H9 (cell line): ENCODE measurements at regions not wholly inside any gene's neighbourhood (a gene's known extent, or its start where the extent isn't known, plus 50 kb on each side); places are given as distances from the start of the nearest gene placed in this dataset.
A peak's percentile ranks its signal among the peaks of the same experiment; 100 is the strongest.

ENCODE experiments used
- DNase-seq: peaks from one replicate; pipeline ENCODE4 v3.0.0-alpha.2; 2017
- H2AFZ ChIP-seq: one replicate; pipeline ENCODE4 v1.6.1; 2013; ENCODE audit warnings: mild to moderate bottlenecking, low read length, control low read depth, moderate library complexity
- H2AK5ac ChIP-seq: 2 replicates; pipeline ENCODE4 v1.6.1; 2013; ENCODE audit warnings: low read length, control low read depth, mixed read lengths; ENCODE audit not compliant: insufficient read length
- H2BK120ac ChIP-seq: one replicate; pipeline ENCODE4 v1.6.1; 2013; ENCODE audit warnings: low read depth, mild to moderate bottlenecking, low read length, control low read depth, inconsistent platforms; ENCODE audit not compliant: poor library complexity, severe bottlenecking
- H2BK12ac ChIP-seq: 2 replicates; pipeline ENCODE4 v1.6.1; 2013; ENCODE audit warnings: low read length, control low read depth, mixed read lengths, low read depth; ENCODE audit not compliant: insufficient read length
- H2BK15ac ChIP-seq: 2 replicates; pipeline ENCODE4 v1.6.1; 2013; ENCODE audit warnings: low read depth, low read length, control low read depth
- H2BK20ac ChIP-seq: one replicate; pipeline ENCODE4 v1.6.1; 2013; ENCODE audit warnings: low read depth, mild to moderate bottlenecking, low read length, control low read depth, inconsistent platforms; ENCODE audit not compliant: poor library complexity, severe bottlenecking
- H2BK5ac ChIP-seq: 2 replicates; pipeline ENCODE4 v1.6.1; 2013; ENCODE audit warnings: low read length, control low read depth, mixed read lengths; ENCODE audit not compliant: insufficient read length
- H3K14ac ChIP-seq: 2 replicates; pipeline ENCODE4 v1.6.1; 2013; ENCODE audit warnings: low read length, control low read depth; ENCODE audit not compliant: insufficient read depth
- H3K18ac ChIP-seq: 2 replicates; pipeline ENCODE4 v1.6.1; 2013; ENCODE audit warnings: low read depth, mild to moderate bottlenecking, mixed read lengths, low read length, control low read depth; ENCODE audit not compliant: insufficient read length
- H3K23ac ChIP-seq: 2 replicates; pipeline ENCODE4 v1.6.1; 2013; ENCODE audit warnings: low read length, control low read depth, mixed read lengths, low read depth; ENCODE audit not compliant: insufficient read length
- H3K23me2 ChIP-seq: 2 replicates; pipeline ENCODE4 v1.6.1; 2013; ENCODE audit warnings: low read depth, mild to moderate bottlenecking, mixed read lengths, low read length, control low read depth; ENCODE audit not compliant: insufficient read length, poor library complexity, severe bottlenecking
- H3K27ac ChIP-seq: 2 replicates; pipeline ENCODE4 v1.5.1; 2013; ENCODE audit warnings: low read length, control low read depth, mixed read lengths, low read depth; ENCODE audit not compliant: insufficient read length
- H3K27me3 ChIP-seq: 2 replicates; pipeline ENCODE4 v1.6.1; 2013; ENCODE audit warnings: low read length, control low read depth, inconsistent platforms; ENCODE audit not compliant: insufficient read depth
- H3K4ac ChIP-seq: 2 replicates; pipeline ENCODE4 v1.6.1; 2013; ENCODE audit warnings: low read depth, mild to moderate bottlenecking, control low read depth, inconsistent platforms, low read length, moderate library complexity
- H3K4me1 ChIP-seq: 2 replicates; pipeline ENCODE4 v1.6.1; 2013; ENCODE audit warnings: low read length, control low read depth, inconsistent platforms; ENCODE audit not compliant: insufficient read depth
- H3K4me2 ChIP-seq: 2 replicates; pipeline ENCODE4 v1.6.1; 2013; ENCODE audit warnings: low read length, control low read depth, mixed read lengths; ENCODE audit not compliant: insufficient read length, insufficient read depth
- H3K56ac ChIP-seq: 2 replicates; pipeline ENCODE4 v1.6.1; 2013; ENCODE audit warnings: low read depth, mild to moderate bottlenecking, mixed read lengths, low read length, control low read depth; ENCODE audit not compliant: insufficient read length
- H3K79me1 ChIP-seq: 2 replicates; pipeline ENCODE4 v1.6.1; 2013; ENCODE audit warnings: low read depth, mild to moderate bottlenecking, moderate library complexity, low read length, control low read depth, inconsistent platforms; ENCODE audit not compliant: insufficient read depth, poor library complexity, severe bottlenecking
- H3K79me2 ChIP-seq: 2 replicates; pipeline ENCODE4 v1.6.1; 2013; ENCODE audit warnings: low read length, control low read depth, inconsistent platforms; ENCODE audit not compliant: insufficient read depth
- H3K9ac ChIP-seq: 2 replicates; pipeline ENCODE4 v1.6.1; 2013; ENCODE audit warnings: low read length, control low read depth, mixed read lengths; ENCODE audit not compliant: insufficient read length; ENCODE audit errors: extremely low read depth
- H3K9me3 ChIP-seq: one replicate; pipeline ENCODE4 v1.6.1; 2013; ENCODE audit warnings: low read depth, low read length, inconsistent platforms; ENCODE audit not compliant: control insufficient read depth
- H3T11ph ChIP-seq: one replicate; pipeline ENCODE4 v1.6.1; 2013; ENCODE audit warnings: mild to moderate bottlenecking, low read length, control low read depth, inconsistent platforms
- H4K20me1 ChIP-seq: one replicate; pipeline ENCODE4 v1.6.1; 2013; ENCODE audit not compliant: control insufficient read depth, insufficient read length, insufficient read depth
- H4K5ac ChIP-seq: 2 replicates; pipeline ENCODE4 v1.6.1; 2013; ENCODE audit warnings: low read depth, mild to moderate bottlenecking, mixed read lengths, low read length, control low read depth; ENCODE audit not compliant: insufficient read length
- H4K8ac ChIP-seq: replicated peaks from 2 replicates; pipeline ENCODE4 v1.6.1; 2013; ENCODE audit warnings: low read length, control low read depth, mixed read lengths, low read depth; ENCODE audit not compliant: insufficient read length
- H4K91ac ChIP-seq: 2 replicates; pipeline ENCODE4 v1.6.1; 2013; ENCODE audit warnings: low read depth, mild to moderate bottlenecking, moderate library complexity, mixed read lengths, low read length, control low read depth; ENCODE audit not compliant: insufficient read length
- H3K27ac Mint-ChIP-seq, 3 experiments: 2 replicates in 2 of 3; 3 replicates in 1 of 3; pipeline ENCODE4 v1.8.0; 2020 to 2021; ENCODE audit warnings: mixed read lengths in 3 of 3, mild to moderate bottlenecking in 1 of 3, moderate library complexity in 1 of 3
- H3K27me3 Mint-ChIP-seq: 2 replicates; pipeline ENCODE4 v1.8.0; 2021; ENCODE audit warnings: low read depth, mild to moderate bottlenecking, moderate library complexity, mixed read lengths
- H3K36me3 Mint-ChIP-seq, 3 experiments: 2 replicates in 2 of 3; 3 replicates in 1 of 3; pipeline ENCODE4 v1.8.0; 2020 to 2021; ENCODE audit warnings: low read depth in 3 of 3, mixed read lengths in 3 of 3; ENCODE audit not compliant: insufficient read depth in 1 of 3
- H3K4me1 Mint-ChIP-seq, 2 experiments: 2 replicates each; pipeline ENCODE4 v1.8.0; 2020; ENCODE audit warnings: mixed read lengths in 2 of 2
- H3K4me3 Mint-ChIP-seq, 2 experiments: 2 replicates in 1 of 2; 3 replicates in 1 of 2; pipeline ENCODE4 v1.8.0; 2020 to 2021; ENCODE audit warnings: mild to moderate bottlenecking in 2 of 2, mixed read lengths in 2 of 2, moderate library complexity in 1 of 2
- H3K9me3 Mint-ChIP-seq, 2 experiments: 2 replicates in 1 of 2; 3 replicates in 1 of 2; pipeline ENCODE4 v1.8.0; 2020; ENCODE audit warnings: mild to moderate bottlenecking in 2 of 2, mixed read lengths in 2 of 2, moderate library complexity in 1 of 2
- WGBS: extraction: QIAGEN DNeasy Blood & Tissue Kit; methylation state at CpG from one replicate; pipeline ENCODE4 v1.1.7; 2013; ENCODE audit warnings: missing lambda C conversion rate, low lambda C conversion rate, mixed read lengths; ENCODE audit not compliant: insufficient read length; ENCODE audit errors: extremely low coverage; 5-methylcytosine and 5-hydroxymethylcytosine counted together
- TF ChIP-seq, protein P1 (sequence below): fragments of 200-600 bp; sonication (generic); conservative IDR thresholded peaks from 3 replicates; pipeline ENCODE4 v1.8.0; 2021; ENCODE audit warnings: antibody characterized with exemption, mild to moderate bottlenecking

DNA sequence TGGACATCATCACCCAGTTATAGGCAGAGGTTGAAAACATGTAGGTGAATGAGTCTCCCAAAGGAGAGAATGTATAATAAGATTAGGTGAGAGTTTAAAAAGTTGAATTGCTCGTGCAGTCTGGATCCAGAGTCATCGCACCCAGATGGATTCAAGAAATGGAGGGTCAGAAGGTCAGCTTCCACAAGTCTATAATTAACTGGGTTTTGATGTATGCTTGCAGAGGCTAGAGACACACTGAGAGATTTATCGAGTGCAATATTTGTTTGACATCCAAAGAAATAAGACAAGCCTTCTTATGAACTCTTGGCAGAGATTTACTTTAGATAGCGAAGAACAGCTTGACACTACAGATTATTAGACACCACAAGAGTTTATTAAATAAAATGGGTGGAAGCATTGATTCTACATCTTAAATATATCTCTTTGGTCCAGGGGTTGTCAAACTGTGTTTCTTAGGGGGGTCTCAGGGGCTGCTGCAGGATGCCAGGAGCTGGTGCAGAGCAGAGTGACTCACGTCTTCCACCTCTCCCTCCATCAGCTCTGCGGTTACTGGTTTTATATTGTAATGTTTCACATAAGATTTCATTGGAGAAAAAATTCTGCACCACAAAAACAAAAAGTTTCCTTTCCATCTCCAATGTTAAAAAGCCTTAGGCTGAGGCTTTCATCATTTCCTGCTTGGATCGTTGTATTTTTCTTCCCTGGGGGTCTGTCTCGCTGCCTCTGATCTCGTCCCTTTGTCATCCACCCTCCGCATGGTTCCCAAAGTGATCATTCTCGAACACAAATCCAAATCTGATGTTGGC lies 176.2 kb upstream of the AHI1 start:
- no peaks in the 10 kb centered on the region for H3K27me3 ChIP-seq
- no peak overlapping the region for H3T11ph ChIP-seq
- no peaks in the 10 kb centered on the region for H3K23me2 ChIP-seq
- no peak overlapping the region for H2BK20ac ChIP-seq
- no peak overlapping the region for H3K4ac ChIP-seq
- no peak overlapping the region for H3K23ac ChIP-seq
- TF ChIP-seq, protein P1, sequence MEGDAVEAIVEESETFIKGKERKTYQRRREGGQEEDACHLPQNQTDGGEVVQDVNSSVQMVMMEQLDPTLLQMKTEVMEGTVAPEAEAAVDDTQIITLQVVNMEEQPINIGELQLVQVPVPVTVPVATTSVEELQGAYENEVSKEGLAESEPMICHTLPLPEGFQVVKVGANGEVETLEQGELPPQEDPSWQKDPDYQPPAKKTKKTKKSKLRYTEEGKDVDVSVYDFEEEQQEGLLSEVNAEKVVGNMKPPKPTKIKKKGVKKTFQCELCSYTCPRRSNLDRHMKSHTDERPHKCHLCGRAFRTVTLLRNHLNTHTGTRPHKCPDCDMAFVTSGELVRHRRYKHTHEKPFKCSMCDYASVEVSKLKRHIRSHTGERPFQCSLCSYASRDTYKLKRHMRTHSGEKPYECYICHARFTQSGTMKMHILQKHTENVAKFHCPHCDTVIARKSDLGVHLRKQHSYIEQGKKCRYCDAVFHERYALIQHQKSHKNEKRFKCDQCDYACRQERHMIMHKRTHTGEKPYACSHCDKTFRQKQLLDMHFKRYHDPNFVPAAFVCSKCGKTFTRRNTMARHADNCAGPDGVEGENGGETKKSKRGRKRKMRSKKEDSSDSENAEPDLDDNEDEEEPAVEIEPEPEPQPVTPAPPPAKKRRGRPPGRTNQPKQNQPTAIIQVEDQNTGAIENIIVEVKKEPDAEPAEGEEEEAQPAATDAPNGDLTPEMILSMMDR: no peak
- no peak overlapping the region for H4K91ac ChIP-seq
- H2BK5ac ChIP-seq: no peak overlapping the region
- H3K9me3 ChIP-seq: no peaks in the 10 kb centered on the region
- H3K27ac Mint-ChIP-seq: no peak overlapping the region; a peak in 1 of 7 replicates
- no peak overlapping the region for H2BK12ac ChIP-seq
- no peak overlapping the region for H2AK5ac ChIP-seq
- no peaks in the 10 kb centered on the region for H3K79me2 ChIP-seq
- 0 out of 4 replicates have a peak, but pooled peaks cover 3 to 6% of the 10 kb centered on the region in 2 experiments for H3K4me1 Mint-ChIP-seq
- H3K9ac ChIP-seq: no peak overlapping the region
- H3K27ac ChIP-seq: no peak overlapping the region
- no peak overlapping the region for H4K5ac ChIP-seq
- no peaks in the 10 kb centered on the region for H3K27me3 Mint-ChIP-seq
- H3K79me1 ChIP-seq: no peaks in the 10 kb centered on the region
- DNase-seq: no peak
- H2AFZ ChIP-seq: peak overlapping the region; percentile 78
- no peak overlapping the region for H3K18ac ChIP-seq
- H3K56ac ChIP-seq: no peak overlapping the region
- no peak overlapping the region for H3K4me3 Mint-ChIP-seq
- H4K8ac ChIP-seq: no peak overlapping the region
- no peaks in the 10 kb centered on the region for H3K36me3 Mint-ChIP-seq
- H3K4me1 ChIP-seq: no peaks in the 10 kb centered on the region
- H4K20me1 ChIP-seq: no peaks in the 10 kb centered on the region
- H3K9me3 Mint-ChIP-seq: peaks cover 0 to 3% of the 10 kb centered on the region in 2 experiments; a peak in 1 of 5 replicates
- no peak overlapping the region for H3K4me2 ChIP-seq
- no CpG with 5 or more reads among the region's 11 CpGs for WGBS
- no peak overlapping the region for H2BK15ac ChIP-seq
- no peak overlapping the region for H2BK120ac ChIP-seq
- H3K14ac ChIP-seq: no peak overlapping the region
